Islet precursor cell (in vitro differentiated cells): ENCODE measurements at regions not wholly inside any gene's neighbourhood (a gene's known extent, or its start where the extent isn't known, plus 50 kb on each side); places are given as distances from the start of the nearest gene placed in this dataset.
A peak's percentile ranks its signal among the peaks of the same experiment; 100 is the strongest.
"Not testable (repeated sequence)": the region's sequence is repeated elsewhere in the genome, so short reads cannot be mapped to it uniquely, and the experiment has no call there.

Source experiments
- DNase-seq: peaks from one replicate; pipeline ENCODE4 v3.0.0-alpha.2; 2018

DNA sequence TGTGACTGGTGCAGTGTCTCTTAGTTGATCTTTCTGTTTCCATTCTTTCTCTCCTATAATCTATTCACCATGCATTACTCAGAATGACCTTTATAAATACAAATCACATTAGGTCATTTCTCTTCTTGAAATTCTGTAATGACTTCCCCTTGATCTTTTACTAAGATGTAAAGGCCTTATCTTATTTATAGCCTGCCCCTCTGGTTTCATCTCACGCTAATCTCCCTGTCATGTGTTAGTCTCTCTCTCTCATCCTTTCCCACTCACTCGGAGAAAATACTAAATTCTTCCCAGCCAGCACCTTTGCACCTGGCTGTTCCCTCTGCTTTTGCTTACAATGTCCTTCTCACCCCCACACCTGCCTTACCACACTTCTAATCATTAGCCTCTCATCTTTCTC, 530.8 kb downstream of the ADCYAP1 start:
- no peak for DNase-seq

DNA sequence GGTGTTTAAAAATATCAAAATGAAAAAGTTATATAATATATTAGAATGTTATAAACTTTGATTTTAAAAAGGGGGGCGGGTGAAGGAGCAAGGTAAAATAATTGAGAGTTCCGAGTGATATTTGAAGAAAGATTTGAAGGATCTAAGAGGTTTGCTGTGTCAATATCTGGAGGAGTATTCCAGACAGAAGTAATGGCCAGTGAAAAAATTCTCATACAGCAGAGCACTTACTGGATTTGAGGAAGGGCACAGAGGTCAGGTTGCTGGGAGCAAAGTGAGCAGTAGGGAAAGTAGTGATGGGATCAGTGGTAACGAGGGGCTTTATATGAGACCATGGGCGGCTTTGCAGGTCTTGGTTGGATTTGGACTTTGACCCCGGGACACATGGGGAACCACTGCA, 531.5 kb downstream of the ADCYAP1 start:
- no peak for DNase-seq

DNA sequence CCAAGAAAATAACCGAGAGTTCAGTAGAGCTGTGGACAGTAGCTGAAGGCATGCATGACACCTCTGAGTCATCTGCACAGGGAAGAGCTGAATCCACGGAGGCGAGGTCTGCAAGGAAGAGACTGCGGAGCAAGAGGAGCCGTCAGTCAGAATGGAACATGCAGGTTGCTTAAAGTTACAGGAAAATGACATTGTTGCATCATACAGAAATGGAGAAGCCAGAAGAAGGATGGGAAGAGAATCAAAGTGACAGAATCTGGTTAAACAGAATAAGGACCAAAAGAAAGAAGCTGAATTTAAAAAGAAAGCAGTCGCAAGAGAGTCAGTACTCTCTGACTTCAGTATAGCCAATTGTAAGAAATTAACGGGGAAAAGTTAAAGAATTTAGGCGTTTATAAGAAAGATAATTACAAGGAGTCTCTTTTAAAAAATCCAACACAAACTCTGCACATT, 533.8 kb downstream of the ADCYAP1 start:
- peak; percentile 60 for DNase-seq

DNA sequence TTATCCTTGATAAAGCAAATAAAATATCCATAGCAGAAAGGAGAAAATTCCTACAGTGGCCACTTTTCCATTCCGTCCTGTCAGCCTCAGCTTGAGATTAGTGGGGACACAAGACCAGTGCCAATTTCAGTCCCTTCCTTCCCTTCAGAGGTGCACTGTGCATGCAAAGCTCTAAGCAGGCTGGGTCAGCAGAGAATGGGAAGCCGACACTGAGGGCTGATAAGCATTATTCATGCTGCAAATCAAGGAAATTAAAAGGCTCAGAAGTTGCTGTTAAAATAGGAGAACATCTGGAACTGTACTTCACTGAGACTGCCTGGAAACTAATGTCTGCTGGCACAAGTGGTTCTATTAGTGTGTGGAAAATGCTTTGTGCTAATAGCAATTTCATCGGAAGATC, 534.3 kb downstream of the ADCYAP1 start:
- no peak for DNase-seq

DNA sequence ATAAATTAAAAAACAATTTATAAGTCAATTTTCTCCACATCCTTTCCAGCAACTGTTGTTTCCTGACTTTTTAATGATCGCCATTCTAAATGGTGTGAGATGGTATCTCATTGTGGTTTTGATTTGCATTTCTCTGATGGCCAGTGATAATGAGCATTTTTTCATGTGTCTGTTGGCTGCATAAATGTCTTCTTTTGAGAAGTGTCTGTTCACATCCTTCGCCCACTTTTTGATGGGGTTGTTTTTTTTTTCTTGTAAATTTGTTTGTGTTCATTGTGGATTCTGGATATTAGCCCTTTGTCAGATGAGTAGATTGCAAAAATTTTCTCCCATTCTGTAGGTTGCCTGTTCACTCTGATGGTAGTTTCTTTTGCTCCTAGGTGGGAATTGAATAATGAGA, 539.4 kb downstream of the ADCYAP1 start:
- DNase-seq = not testable (repeated sequence)

DNA sequence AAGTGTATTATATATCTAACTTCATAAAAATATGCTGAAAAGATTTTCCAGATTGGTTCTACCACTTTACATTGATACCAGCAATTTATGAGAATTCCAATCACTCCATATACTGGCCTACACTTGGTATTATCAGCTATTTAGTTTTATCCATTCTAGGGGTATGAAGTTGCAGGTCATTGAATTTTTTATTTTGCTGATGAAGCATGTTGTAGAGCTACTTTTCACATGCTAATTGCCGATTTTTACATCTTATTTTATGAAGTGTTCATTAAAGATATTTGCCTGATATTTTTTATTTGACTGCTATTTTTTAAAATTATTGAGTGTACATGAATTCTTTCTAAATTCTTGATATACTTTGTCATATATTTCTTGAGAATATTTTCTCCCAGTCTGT, 542.1 kb downstream of the ADCYAP1 start:
- DNase-seq = no peak

DNA sequence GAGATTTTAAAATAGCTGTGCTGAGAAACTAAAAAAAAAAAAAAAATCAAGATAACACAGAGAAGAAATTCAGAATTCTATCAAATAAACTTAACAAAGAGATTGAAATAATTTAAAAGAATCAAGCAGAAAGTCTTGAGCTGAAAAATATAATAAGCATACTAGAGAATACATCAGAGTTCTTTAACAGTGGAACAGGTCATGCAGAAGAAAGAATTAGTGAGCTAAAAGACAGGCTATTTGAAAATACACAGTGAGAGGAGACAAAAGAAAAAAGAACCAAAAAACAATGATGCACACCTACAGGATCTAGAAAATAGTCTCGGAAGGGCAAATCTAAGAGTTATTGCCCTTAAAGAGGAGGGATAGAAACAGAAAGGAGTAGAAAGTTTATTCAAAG, 548.1 kb downstream of the ADCYAP1 start:
- DNase-seq = no peak

DNA sequence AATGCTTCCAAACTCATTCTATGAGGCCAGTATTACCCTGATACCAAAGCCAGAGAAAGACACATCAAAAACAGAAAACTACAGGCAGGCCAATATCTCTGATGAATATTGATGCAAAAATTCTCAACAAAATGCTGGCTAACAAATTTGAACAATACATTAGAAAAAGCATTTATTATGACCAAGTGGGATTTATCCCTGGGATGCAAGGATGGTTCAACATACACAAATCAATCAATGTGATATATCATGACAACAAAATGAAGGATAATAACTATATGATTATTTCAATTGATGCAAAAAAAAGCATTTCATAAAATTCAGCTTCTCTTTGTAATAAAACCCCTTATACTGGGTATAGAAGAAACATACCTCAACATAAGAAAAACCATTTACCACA, 550.9 kb downstream of the ADCYAP1 start:
- no peak for DNase-seq

DNA sequence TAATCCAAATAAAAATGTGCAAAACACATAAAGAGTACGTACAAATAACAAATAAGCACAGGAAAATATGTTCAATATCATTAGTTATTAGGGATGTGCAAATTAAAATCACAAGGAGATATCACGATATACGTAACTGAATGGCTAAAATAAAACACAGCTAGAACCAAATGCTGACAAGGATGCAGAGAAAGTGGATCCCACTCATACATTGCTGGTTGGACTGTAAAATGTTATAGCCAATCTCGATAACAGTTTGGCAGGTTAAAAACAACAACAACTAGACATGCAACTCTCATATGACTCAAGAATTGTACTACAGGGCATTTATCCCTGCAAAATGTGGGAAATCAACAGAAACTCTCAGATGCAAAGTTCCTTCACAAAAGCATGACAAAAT, 553.9 kb downstream of the ADCYAP1 start:
- DNase-seq = no peak

DNA sequence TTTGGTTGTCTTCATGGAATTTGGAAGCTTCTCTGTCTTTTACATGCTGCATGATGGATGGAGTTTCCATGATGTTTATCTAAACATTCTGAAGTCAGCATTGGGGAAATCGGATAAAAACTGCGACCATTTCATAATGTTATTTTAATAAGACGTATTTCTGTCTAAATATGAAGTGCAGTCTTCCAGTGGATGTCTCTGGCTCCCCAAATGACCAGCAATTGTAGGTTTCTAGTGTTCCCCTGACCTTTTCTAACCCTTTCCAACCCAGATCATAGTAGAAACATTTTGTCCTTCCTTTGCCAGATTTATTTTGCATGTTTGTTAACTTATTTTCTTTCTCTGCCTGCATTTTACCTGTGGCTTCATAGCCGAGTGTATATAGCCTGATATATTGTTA, 559.3 kb downstream of the ADCYAP1 start:
- no peak for DNase-seq

DNA sequence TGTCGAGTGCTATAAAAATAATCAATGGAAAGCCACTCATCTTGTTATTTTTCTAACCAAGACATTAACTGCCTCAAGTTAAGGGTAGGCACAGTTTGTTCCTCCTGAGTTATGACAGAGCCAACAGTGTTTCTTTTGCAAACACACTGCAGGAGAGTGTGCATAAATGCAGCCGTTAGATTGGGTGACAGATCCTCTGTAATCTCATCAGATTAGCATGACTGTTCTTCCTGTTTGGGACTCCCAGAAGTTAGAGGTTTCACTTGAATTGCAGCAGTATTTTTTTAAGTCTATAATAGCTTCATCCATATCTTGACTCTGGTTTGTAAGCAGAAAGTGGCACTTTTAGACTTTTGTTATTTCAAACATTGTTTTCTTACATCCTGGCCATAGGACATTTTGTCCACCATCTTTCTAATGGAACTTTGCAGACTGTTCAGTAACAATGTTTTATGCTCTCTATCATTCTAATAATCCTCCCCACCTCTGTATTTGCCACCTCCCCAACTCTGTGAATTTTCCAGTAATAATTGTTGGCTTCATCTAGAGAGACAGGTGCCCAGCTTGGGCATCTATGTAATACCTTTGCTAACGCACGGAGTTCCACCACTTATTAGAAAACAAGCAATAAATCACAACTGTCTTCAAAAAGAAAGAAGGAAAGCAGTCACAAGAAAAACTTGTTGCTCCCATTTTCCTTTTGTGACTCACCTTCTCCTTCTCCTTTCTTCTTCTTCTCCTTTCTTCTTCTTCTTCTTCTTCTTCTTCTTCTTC, 560.0 kb downstream of the ADCYAP1 start:
- DNase-seq = no peak

DNA sequence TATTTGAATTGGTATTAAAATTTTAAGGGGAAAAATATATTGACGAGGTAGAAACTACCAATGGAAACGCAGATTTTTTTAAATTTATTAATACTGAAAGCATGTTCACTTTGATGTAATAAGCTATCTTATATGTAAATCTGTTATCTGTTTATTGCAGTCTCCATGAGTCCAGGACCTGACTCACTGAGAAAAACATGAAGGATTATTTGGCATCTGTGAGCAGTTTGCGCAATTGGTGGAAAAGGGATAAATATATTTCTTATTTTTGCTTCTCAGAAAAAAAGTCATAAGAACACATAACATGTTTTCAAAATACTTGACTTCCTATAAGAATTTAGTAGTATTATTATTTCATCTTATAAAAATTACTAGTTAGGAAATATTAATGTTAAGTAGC, 561.4 kb downstream of the ADCYAP1 start:
- DNase-seq = no peak

DNA sequence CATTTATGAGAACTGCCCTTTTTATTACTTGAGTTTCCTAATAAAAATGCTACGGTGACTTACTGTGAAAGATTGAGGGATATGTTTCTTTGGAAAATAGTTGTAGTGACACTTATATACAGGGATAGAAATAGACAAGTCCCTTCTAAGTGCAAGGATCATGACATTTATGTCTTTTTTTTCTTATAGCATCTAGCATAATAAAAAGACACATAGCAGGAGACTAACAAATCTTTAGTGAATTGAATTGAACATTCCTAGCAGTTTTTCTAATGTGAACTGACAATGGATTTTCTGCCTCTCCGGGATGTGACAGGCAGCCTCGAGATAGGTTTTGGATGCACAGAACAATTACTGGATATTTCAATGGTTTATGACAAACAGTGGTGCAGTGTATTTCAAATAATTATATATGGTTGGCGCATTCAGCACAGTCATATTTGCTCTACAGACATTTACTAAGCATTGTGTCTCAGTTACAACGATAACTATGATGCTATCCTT, 562.8 kb downstream of the ADCYAP1 start:
- no peak for DNase-seq

DNA sequence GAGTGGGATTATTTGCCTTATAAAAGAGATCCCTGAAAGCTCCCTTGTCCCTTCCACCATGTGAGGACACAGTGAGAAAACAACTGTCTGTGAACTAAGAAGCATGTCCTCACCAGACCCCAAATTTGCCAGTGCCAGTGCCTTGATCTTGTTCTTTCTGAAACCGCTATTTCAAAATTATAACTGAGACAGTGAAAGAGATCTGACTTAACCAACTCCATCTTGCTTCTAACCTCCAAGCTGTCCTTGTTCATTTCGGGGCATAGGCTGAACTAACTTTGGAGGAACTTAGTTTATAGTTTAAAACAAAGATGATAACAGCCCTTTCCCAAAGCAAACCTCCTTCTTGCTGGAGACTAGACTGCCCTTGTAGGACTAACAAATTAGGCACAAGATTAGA, 563.9 kb downstream of the ADCYAP1 start:
- no peak for DNase-seq

DNA sequence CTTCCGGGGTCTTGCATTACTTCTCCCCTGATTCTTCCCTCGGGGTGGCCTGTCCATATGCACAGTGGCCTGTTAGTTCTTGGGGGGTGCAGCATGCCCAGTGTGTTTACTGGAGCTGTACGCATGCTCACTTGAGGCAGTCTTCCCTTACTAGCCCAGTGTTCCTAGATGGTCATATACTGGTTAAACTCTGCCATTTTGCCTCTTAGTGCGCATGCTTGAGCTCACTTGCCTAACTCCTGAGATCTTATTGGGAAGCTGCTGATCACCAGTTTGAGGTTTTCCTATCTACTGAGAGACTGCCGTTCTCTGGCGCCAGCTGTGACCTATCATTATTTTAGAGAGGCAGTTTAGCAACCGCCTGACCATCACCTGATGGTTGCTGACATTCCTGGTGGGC, 571.2 kb downstream of the ADCYAP1 start:
- DNase-seq = no peak

DNA sequence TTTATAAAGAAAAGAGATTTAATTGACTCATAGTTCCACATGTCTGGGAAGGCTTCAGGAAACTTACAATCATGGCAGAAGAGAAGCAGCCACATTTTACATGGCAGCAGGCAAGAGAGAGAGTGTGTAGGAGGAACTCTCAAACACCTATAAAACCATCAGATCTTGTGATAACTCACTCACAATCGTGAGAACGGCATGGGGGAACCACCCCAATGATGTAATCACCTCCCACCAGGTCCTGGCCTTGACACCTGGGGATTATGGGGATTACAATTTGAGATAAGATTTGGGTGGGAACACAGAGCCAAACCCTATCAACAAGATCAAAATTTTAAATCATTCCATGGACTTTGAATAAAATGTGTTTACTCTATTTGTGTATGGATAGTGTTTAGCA, 575.6 kb downstream of the ADCYAP1 start:
- no peak for DNase-seq

DNA sequence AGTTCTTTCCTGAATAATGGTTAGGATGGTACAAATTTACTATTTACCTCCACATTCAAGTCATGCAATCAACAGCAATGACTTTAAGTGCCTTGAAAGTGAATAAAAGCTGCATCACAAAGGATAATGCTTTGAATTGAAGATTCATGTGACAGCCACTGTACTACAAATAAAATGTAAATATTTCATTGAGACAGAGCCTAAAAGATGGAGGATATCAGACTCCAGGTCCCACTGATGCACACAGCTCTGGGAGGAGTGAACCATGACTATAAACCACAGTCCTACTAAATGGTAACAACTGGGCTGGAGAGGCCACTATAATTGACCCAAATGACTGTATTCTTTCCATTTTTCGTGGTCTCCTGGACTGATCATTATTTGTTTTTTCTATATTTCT, 576.9 kb downstream of the ADCYAP1 start:
- no peak for DNase-seq

DNA sequence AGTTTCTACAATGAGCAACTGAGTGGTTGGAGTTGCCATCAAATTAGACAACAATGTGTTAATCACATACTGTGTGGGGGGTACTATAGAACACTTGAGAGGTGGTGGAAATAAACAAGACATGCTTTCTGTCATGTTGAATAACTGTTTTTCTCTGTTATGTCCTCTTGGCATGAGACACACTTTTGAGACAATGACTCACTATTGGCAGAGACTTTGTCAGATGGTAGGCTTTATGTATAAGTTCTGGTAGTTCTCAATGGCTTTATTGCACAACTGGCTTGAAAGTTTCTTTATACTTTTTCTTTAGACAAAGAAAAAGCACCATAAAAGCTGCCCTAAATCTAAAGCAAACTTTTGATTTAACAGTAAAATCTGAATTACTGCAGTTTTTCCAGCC, 578.7 kb downstream of the ADCYAP1 start:
- no peak for DNase-seq

DNA sequence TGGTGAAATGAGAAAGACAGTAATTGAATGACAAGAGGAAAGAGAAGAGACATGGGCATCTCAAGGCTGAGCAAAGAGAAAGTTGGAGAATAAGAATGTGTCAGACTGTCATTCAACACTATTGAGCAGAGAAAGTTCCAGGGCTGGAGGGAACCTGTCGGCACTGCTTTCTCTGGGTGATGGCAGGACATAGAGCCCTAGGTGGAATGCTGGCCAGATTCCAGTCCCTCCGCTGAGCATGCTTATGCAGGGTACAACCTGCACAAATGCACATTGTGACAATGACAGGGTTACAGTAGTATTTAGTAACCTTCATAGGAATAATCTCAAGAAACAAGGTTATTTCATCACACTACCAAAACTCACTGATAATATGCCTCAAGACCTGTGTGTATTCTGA, 582.8 kb downstream of the ADCYAP1 start:
- DNase-seq = no peak

DNA sequence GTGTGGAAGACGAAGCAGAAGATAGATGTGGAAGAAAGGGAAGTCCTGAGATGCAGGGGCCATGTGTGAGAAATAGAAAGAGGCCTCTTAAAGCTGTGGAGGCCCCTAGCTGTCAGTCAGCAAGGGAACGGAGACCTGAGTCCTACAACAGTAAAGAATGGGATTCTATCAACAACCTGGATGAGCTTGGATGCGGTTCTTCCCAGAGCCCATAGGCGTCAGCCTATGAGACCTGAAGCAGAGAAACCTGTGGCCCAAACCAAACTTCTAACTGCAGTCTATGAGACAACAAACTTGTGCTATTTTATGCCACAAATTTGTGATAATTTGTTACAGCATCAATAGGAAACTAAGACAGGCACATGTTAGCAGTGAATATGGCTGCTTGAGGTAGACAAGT, 583.7 kb downstream of the ADCYAP1 start:
- DNase-seq = no peak

DNA sequence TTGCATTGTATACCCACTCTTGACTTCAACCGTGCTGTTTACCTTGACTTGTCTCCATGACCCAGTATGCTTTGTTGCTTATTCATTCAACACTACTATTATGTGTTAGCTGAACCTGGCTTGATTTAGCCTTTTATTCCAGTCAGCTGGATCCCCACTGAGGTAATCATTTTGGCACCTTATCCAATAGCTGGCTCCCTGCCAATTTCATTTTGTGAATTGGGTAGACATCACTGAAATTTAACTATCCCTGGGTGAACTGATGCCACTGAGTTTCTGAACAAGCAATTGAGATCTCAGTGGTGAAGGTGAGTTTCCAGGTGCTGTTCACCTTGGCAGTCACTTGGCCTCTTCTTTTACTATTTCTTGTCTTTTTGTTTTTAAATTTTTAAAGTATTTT, 584.3 kb downstream of the ADCYAP1 start:
- no peak for DNase-seq

DNA sequence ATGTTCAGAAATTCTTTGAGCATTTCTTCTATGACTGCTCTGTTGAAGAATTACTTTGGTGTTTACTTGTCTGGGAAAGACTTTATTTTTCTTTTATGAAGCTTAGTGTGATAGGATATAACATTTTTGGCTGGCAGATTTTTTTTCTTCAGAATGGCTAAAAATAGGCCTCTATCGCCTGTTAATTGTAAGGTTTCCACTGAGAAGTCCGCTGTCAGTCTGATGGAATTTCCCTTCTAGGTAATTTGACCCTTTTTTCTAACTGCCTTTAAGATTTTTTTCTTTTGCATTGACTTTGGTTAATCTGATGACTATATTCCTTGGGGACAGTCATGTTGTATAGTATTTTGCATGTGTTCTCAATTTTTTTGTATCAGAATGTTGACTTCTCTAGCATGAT, 590.7 kb downstream of the ADCYAP1 start:
- no peak for DNase-seq

DNA sequence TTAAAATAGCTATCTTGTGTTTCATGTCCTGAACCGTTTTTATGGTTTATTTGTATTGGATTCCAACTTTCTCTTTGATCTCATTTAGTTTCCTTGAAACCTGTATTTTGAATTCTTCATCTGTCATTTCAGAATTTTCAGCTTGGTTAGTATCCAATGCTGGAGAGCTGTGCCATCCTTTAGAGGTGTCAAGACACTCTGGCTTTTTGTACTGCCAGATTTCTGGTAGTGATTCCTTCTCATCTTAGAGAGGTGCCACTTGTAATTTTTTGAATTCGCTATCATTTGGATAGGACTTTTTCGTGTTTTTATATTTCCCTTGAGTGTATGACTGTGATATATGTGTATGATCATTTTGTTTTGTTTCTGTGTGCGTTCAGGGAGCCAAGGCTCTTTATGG, 591.4 kb downstream of the ADCYAP1 start:
- no peak for DNase-seq

DNA sequence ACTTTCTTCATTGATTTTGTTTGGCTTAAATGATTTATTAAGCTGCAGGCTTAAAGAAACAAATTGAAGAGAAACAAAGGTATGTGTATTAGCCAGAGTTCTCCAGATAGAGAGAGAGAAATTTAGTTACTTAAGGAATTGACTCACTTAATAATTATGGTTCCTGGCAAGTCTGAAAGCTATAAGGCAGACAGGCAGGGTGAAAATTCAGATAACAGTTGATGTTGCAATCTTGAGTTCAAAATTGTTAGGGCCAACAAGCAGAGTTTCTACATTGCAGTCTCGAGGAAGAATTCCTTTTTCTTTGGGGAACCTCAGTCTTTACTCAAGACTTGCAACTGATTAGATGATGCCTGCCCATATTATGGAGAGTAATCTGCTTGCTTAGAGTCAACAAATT, 593.5 kb downstream of the ADCYAP1 start:
- no peak for DNase-seq

DNA sequence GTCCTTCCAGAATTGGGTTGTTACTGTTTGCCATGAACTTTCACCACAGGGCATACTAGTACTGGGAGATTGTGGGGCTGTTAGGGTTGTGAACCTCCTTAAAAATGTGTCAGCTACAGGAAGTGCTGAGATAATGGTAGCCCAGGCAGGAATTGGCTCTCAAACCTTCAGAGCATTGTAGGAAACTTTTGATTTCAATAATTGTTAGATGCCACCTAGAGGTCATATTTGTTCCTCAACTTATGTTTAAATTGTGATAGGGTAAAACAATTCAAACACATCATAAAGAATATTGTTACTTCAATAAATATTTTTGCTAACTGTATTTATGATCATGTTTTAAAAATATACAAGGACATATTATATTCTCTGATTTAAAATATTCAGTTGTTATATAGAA, 594.6 kb downstream of the ADCYAP1 start:
- no peak for DNase-seq
